HG02840 (cell line): ENCODE measurements at regions not wholly inside any gene's neighbourhood (a gene's known extent, or its start where the extent isn't known, plus 50 kb on each side); places are given as distances from the start of the nearest gene placed in this dataset.
"Not testable (repeated sequence)": the region's sequence is repeated elsewhere in the genome, so short reads cannot be mapped to it uniquely, and the experiment has no call there.

Experiments used
- ATAC-seq: cut with Tn5 transposase; IDR thresholded peaks from one replicate; pipeline ENCODE4 v1.9.1; 2021; ENCODE audit warnings: mild to moderate bottlenecking, moderate library complexity, moderate number of reproducible peaks; ENCODE audit not compliant: unreplicated experiment, low FRiP score

DNA sequence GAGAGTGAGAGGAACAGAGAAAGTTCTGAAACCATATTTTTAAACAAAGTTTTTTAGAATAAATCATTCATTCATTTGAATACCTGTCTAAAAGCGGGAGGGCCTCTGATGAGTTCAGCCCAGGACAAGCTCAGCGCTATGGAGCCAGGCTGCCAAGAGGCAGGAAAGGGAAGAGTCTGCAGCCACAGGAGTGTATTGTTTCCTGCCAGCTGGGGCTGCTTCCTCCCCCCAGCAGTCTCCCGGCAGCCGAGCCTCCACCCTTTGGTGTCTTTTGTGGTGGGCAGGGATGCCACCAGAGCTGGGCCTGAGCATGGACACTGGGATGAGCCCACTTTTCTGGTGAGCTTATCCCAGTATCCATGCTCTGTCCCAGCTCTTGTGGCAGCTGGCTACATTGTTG, 199.5 kb upstream of the TPRG1 start:
- no peak for ATAC-seq

DNA sequence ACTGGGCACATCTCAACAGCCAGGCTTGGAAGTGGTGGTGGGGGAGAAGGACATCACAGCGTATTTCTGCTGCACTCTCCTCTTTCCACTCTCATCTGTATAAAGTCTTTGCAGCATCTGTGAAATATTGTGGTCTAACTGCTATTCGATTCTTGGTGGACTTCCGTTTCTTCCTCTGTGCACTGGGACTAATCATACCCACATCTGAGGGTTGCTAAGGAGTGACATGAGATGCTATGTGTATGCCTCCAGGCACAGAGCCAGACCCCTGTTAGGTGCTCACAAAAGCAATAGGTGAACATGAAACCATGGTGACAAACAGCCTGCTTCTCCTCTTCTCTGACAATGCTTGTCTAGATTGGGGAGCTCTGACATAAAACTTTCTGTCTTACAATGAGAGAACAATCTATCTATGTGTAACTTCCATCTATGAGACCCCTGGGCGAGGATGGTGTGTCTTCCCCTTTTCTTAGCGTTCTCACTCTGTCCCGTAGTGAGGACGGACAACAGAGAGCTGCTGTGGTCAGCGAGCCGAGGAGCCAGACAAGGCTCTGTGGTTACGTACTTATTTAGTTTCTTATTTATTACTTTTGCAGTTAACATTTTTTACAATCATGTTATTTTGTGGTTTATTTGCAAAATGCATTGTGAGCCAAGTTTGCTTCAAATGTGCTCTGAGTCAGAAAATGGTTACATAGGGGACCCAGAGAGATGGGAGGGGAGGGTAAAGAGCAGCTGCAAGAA, 196.7 kb upstream of the TPRG1 start:
- no peak for ATAC-seq

DNA sequence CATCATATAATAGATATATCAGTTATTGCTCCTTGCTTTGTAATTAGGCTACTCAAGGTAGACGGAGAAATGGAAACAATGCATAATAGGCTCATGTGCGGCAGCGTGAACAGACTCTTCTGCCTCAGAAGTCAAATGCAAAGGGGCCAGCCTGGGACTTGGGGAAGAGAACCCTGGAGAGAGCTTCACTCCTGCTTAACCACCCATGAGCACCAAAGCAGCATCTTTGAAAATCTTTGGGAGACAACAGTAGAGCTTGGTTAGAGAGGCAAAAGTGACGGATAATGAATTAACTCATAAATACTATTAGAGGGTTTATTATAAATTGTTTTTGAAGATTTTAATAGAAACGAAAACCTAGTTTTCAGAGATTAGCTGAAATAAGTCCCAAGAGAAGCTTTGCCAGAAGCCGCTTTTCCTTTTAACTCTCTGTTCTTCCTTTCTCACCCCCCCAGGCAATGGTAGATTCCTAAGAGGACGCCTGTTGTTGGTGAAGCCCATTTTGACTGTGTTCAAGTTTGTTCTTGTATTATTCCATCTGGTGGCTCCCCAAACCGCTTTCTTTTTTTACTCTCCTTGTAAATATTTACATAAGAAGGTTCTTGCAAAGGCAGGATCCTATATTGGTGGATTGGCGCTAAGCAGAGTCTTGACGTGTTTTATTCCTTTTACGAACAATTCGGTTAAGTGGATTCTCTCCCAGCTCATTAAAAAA, 196.0 kb upstream of the TPRG1 start:
- no peak for ATAC-seq

- no peak for ATAC-seq
Measured at GRCh38 chr3:188976407-188976806, 195.4 kb upstream of the TPRG1 start.

- no peak for ATAC-seq
Measured at GRCh38 chr3:188978421-188979171, 193.2 kb upstream of the TPRG1 start.

DNA sequence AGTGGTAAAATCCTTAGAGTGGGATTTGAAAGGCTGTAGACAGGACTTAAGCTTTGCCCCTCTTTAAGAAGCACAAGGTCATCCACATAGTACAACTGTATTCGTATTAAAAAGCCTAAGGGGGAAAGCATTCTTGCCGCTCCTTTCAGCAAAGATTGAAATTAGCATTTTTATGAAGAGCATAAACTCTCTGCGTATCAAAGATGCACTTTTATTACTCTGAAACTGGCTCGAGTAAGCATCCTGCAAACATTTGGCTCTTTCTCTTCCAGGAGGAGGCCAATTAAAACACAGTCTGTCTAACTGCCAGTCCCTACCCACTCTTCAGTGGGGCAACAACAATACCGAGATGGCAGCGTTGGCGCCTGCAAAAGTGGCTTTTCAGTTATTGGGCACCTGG, 192.5 kb upstream of the TPRG1 start:
- ATAC-seq: no peak

- ATAC-seq: no peak
Measured at GRCh38 chr3:188979669-188980310, 192.0 kb upstream of the TPRG1 start.

DNA sequence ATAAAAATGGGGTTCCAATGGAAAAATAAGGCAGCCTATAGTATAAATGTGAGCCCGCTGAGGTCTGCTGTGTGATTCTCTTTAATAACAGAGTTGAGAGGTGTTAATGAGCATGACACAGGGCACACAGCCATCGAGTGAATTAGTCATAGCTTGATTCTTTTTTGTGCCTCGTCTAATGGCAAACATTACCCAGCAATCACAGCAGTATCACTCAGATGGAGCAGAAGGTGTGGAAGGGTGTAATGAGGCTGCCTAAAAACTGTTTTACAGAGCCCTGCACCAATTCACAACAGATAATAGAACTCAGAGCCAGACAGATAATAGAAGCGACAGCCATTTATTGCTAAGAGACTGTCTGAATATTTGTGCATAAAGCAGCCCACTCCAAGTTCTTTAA, 178.6 kb upstream of the TPRG1 start:
- no peak for ATAC-seq

GRCh38 chr3:189001559-189001958, 170.2 kb upstream of the TPRG1 start:
- ATAC-seq: no peak

DNA sequence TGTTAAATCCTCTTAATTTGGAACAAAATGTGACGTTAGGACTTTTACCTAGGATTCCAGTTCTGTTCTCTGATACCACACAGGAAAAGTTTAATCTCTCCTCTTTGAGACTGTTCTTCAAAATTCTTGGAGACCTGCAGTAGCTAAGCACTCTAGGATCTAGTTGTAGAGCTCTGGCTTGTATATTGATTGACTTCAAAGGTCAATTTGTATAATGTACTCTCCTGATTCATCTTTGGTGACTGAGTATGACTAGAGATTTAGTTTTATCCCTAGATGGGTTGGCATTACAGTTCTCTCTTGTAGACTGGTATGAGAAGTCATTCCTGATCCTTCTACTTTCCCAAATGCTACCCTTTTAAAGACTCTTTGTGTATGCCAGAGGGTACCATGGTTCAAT, 168.4 kb upstream of the TPRG1 start:
- no peak for ATAC-seq

DNA sequence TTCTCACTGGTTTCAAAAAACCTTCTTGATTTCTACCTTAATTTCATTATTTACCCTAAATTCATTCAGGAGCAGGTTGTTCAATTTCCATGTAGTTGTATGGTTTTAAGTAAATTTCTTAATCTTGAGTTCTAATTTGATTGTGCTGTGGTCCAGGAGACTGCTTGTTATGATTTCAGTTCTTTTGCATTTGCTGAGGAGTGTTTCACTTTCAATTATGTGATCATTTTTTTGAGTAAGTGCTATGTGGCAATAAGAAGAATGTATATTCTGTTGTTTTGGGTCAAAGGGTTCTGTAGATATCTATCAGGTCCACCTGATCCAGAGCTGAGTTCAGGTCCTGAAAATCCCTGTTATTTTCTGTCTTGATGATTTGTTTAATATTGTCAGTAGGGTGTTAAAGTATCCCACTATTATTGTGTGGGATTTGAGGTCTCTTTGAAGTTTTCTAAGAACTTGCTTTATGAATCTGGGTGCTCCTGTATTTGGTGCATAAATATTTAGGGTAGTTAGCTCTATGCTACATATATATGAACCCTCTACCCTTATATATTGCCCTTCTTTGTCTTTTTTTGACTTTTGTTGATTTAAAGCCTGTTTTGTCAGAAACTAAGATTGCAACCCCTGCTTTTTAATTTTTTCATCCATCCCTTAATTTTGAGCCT, 158.4 kb upstream of the TPRG1 start:
- no peak for ATAC-seq

GRCh38 chr3:189014526-189014925, 157.2 kb upstream of the TPRG1 start:
- no peak for ATAC-seq

DNA sequence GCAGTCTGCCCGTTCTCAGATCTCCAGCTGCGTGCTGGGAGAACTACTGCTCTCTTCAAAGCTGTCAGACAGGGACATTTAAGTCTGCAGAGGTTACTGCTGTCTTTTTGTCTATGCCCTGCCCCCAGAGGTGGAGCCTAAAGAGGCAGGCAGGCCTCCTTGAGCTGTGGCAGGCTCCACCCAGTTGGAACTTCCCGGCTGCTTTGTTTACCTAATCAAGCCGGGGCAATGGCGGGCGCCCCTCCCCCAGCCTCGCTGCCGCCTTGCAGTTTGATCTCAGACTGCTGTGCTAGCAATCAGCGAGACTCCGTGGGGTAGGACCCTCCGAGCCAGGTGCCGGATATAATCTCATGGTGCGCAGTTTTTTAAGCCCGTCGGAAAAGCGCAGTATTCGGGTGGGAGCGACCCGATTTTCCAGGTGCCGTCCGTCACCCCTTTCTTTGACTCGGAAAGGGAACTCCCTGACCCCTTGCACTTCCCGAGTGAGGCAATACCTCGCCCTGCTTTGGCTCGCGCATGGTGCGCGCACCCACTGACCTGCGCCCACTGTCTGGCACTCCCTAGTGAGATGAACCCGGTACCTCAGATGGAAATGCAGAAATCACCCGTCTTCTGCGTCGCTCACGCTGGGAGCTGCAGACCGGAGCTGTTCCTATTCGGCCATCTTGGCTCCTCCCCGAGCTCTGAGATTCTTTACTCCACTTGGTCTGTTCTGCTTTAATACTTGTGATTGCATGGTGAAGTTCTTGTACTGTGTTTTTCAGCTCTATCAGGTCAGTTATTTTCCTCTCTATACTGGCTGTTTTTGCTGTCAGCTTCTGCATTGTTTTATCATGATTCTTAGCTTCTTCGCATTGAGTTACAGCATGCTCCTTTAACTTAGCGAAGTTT, 148.9 kb upstream of the TPRG1 start:
- ATAC-seq: not testable (repeated sequence)

DNA sequence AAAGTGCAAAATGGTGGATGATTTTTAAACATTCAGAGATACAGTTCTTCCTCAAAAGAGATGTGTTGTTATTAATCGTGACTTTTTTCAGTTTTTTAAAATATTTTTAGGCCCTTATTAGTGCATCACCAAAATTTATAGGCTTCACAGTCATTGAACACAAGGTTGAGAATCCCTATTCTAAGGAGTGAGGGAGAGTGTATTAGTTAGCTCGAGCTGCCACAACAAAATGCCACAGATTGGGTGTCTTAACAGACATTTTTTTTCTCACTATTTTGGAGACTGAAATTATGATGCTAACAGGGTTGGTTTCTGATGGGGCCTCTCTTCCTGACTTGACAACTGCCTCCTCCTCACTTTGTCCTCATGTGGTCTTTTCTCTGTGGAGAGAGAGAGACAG, 145.9 kb upstream of the TPRG1 start:
- ATAC-seq: no peak

DNA sequence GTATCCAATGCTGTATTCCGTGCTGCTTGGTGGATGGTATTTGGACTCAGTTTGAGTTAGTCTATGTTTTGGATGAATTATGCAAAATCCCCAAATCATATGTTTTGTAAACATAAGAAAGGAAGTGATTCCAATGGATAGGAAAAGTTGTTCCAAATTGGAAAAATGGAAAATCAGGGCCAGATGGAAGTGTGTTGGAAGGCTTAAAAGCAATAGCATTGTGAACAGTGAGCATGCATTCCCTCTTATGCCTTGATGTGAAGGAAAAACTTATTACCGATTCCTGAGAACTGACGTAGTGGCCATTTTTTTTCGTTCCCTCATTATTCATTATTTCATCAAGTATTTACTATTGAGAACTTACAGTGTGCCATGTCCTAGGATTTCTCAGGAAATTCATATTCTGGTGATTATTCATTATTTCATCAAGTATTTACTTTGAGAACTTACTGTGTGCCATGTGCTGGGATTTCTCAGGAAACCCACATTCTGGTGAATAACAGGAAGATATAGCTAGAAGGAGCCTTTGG, 144.1 kb upstream of the TPRG1 start:
- ATAC-seq: no peak

DNA sequence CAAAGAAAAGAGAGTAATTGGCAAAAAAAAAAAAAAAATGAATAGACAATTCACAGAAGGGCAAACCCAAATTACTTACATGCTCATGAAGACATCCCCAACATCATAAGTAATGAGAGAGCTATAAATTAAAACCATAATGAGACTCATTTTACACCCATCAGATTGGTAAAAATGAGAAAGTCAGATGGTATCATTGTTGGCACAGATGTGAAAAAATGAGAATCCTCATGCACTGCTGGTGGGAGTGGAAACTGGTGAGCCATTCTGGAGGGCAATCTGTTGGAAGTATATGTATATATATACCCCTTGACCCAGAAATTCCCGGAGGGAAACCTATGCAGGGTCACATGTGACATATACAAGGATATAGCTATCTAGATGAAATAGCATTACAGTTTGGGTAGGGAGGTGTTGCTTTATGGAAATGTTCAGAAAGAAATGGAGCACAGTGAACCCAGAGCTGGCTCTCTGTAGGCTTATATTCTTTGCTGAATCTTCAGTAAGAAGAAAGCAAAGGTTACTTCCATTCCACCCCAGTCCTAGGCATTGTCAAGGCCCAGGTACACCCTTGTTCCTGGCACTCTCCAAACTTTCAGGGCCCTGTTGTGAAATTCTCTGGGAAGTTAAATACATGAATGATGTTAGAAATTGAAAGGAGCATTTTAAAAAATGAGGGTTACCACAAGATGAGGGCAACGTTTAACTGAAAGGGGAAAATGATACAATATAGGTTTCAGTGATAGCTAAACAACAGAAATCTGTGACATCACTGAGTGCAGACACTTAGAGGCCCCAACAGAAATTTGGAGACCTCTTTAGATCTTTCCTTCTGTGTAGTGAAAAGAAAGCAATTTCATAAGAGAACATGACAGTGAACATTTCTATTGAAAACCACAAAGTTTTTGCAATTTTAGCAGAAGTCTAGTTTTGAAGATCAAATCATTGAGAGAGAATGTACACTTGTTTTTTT, 132.7 kb upstream of the TPRG1 start:
- ATAC-seq: no peak

GRCh38 chr3:189040656-189041335, 131.0 kb upstream of the TPRG1 start:
- ATAC-seq: no peak
